Liver (tissue), 8 donors: ENCODE measurements at regions not wholly inside any gene's neighbourhood (a gene's known extent, or its start where the extent isn't known, plus 50 kb on each side); places are given as distances from the start of the nearest gene placed in this dataset.

ENCODE experiments used
- DNase-seq: peaks from one replicate; pipeline ENCODE4 v3.0.0-alpha.2; 2017; ENCODE audit warnings: low spot score
- H3K27ac ChIP-seq, 2 donors: one replicate each; pipeline ENCODE4 v1.7.0; 2013; ENCODE audit warnings: inconsistent platforms in 2 of 2, low read length in 2 of 2, control low read depth in 1 of 2, low read depth in 1 of 2, mild to moderate bottlenecking in 1 of 2
- H3K27me3 ChIP-seq, 4 donors: one replicate each; pipeline versions ENCODE4 v1.6.1 to v1.7.0; 2013; ENCODE audit warnings: low read length in 3 of 4, inconsistent platforms in 1 of 4, mild to moderate bottlenecking in 1 of 4, moderate library complexity in 1 of 4; ENCODE audit not compliant: control insufficient read depth in 4 of 4, insufficient read depth in 4 of 4
- H3K36me3 ChIP-seq, 4 donors: one replicate each; pipeline versions ENCODE4 v1.6.1 to v1.7.0; 2013; ENCODE audit warnings: low read length in 3 of 4, mild to moderate bottlenecking in 3 of 4, low read depth in 1 of 4, moderate library complexity in 1 of 4; ENCODE audit not compliant: control insufficient read depth in 4 of 4, insufficient read depth in 3 of 4
- H3K4me1 ChIP-seq, 4 donors: one replicate each; pipeline versions ENCODE4 v1.6.1 to v1.7.0; 2013; ENCODE audit warnings: low read length in 3 of 4, mild to moderate bottlenecking in 3 of 4, moderate library complexity in 1 of 4; ENCODE audit not compliant: control insufficient read depth in 4 of 4, insufficient read depth in 4 of 4
- H3K4me3 ChIP-seq, 3 donors: one replicate each; pipeline versions ENCODE4 v1.6.1 to v1.7.0; 2013; ENCODE audit warnings: low read length in 3 of 3, control low read depth in 1 of 3, low read depth in 1 of 3, mild to moderate bottlenecking in 1 of 3
- H3K9ac ChIP-seq, 2 donors: one replicate each; pipeline ENCODE4 v1.7.0; 2013; ENCODE audit warnings: low read length in 2 of 2, mild to moderate bottlenecking in 2 of 2, moderate library complexity in 2 of 2, control low read depth in 1 of 2, low read depth in 1 of 2
- H3K9me3 ChIP-seq, 4 donors: one replicate each; pipeline versions ENCODE4 v1.6.1 to v1.7.0; 2013; ENCODE audit warnings: low read length in 3 of 4; ENCODE audit not compliant: control insufficient read depth in 4 of 4
- ATF3 ChIP-seq: IDR thresholded peaks from 2 replicates; pipeline ENCODE4 v1.6.1; 2016; ENCODE audit warnings: antibody characterized with exemption
- CTCF ChIP-seq: fragments of 150-350 bp; IDR thresholded peaks from 2 replicates; pipeline ENCODE4 v1.5.1; 2017; ENCODE audit warnings: improper control_type of control experiment, low read depth, low read length; ENCODE audit not compliant: missing input control
- EGR1 ChIP-seq, 2 donors: IDR thresholded peaks; 2 replicates each; pipeline ENCODE4 v1.6.1; 2016 to 2018; ENCODE audit warnings: antibody characterized with exemption in 2 of 2, low read depth in 2 of 2
- FOXA1 ChIP-seq: IDR thresholded peaks from 2 replicates; pipeline ENCODE4 v1.6.1; 2016; ENCODE audit warnings: antibody characterized with exemption
- FOXA2 ChIP-seq: IDR thresholded peaks from 2 replicates; pipeline ENCODE4 v1.6.1; 2016; ENCODE audit warnings: antibody characterized with exemption
- GABPA ChIP-seq, 2 donors: IDR thresholded peaks in 1 of 2; conservative IDR thresholded peaks in 1 of 2; 2 replicates each; pipeline ENCODE4 v1.6.1; 2016; ENCODE audit warnings: antibody characterized with exemption in 2 of 2, mild to moderate bottlenecking in 1 of 2, moderate library complexity in 1 of 2
- HNF4A ChIP-seq, 2 donors: conservative IDR thresholded peaks; 2 replicates each; pipeline ENCODE4 v1.6.1; 2016; ENCODE audit warnings: antibody characterized with exemption in 2 of 2, mild to moderate bottlenecking in 2 of 2
- HNF4G ChIP-seq: IDR thresholded peaks from 2 replicates; pipeline ENCODE4 v1.6.1; 2016; ENCODE audit warnings: antibody characterized with exemption
- JUND ChIP-seq, 2 donors: IDR thresholded peaks; 2 replicates each; pipeline ENCODE4 v1.6.1; 2016; ENCODE audit warnings: antibody characterized with exemption in 2 of 2
- NR2F2 ChIP-seq: IDR thresholded peaks from 2 replicates; pipeline ENCODE4 v1.6.1; 2016; ENCODE audit warnings: antibody characterized with exemption
- RAD21 ChIP-seq, 2 donors: IDR thresholded peaks; 2 replicates each; pipeline ENCODE4 v1.6.1; 2016; ENCODE audit warnings: antibody characterized with exemption in 2 of 2, mild to moderate bottlenecking in 2 of 2
- REST ChIP-seq: IDR thresholded peaks from 2 replicates; pipeline ENCODE4 v1.6.1; 2016; ENCODE audit warnings: antibody characterized with exemption, mild to moderate bottlenecking
- RXRA ChIP-seq, 2 donors: IDR thresholded peaks; 2 replicates each; pipeline ENCODE4 v1.6.1; 2017 to 2018; ENCODE audit warnings: antibody characterized with exemption in 2 of 2, mild to moderate bottlenecking in 1 of 2
- SP1 ChIP-seq: IDR thresholded peaks from 2 replicates; pipeline ENCODE4 v1.6.1; 2018; ENCODE audit warnings: antibody characterized with exemption, mild to moderate bottlenecking
- TAF1 ChIP-seq: conservative IDR thresholded peaks from 2 replicates; pipeline ENCODE4 v1.6.1; 2016; ENCODE audit warnings: antibody characterized with exemption, mild to moderate bottlenecking
- YY1 ChIP-seq: IDR thresholded peaks from 2 replicates; pipeline ENCODE4 v1.6.1; 2016; ENCODE audit warnings: antibody characterized with exemption, mild to moderate bottlenecking
- ZBTB33 ChIP-seq: IDR thresholded peaks from 2 replicates; pipeline ENCODE4 v1.6.1; 2016; ENCODE audit warnings: antibody characterized with exemption
- WGBS: extraction: QIAGEN DNeasy Blood & Tissue Kit; methylation state at CpG from one replicate; pipeline ENCODE4 v1.1.7; 2013; 5-methylcytosine and 5-hydroxymethylcytosine counted together
- donor health status: healthy.
- donor health status: healthy.
- donor health status: healthy.
- donor health status: healthy.
- donor health status: healthy.

- TF ChIP-seq TAF1 (no peak), HNF4G (no peak), FOXA2 (no peak), RAD21 (IDR thresholded peaks at IDR 0.05) (no peak), HNF4A (conservative IDR thresholded peaks at IDR 0.05) (no peak), EGR1 (IDR thresholded peaks at IDR 0.05; ENCODE audit: low read depth in 2 of 2) (no peak), NR2F2 (no peak), JUND (IDR thresholded peaks at IDR 0.05) (no peak), YY1 (no peak), ZBTB33 (no peak), FOXA1 (no peak), SP1 (no peak), CTCF (no peak), ATF3 (no peak), GABPA (IDR thresholded peaks at IDR 0.05 in 1 of 2, conservative IDR thresholded peaks at IDR 0.05 in 1 of 2) (no peak), REST (no peak), RXRA (IDR thresholded peaks at IDR 0.05) (no peak)
- H3K4me3 ChIP-seq: no peak overlapping the region
- H3K4me1 ChIP-seq: no peaks in the 10 kb centered on the region
- H3K27ac ChIP-seq: no peak overlapping the region
- no peak for DNase-seq
- H3K36me3 ChIP-seq: no peaks in the 10 kb centered on the region
- 56% methylated on average over 3 of the region's 3 CpGs for WGBS
- H3K27me3 ChIP-seq: peaks cover 0 to 3% (median 0%) of the 10 kb centered on the region in 4 donors
- H3K9ac ChIP-seq: no peak overlapping the region
- peaks cover 0 to 14% (median 10%) of the 10 kb centered on the region in 4 donors for H3K9me3 ChIP-seq
These were observed 113.4 kb upstream of the SEC14L1 start for GRCh38 chr17:77027271-77027889.
